Transverse colon (tissue), 4 donors: ENCODE measurements at regions not wholly inside any gene's neighbourhood (a gene's known extent, or its start where the extent isn't known, plus 50 kb on each side); places are given as distances from the start of the nearest gene placed in this dataset.

Experiments used
- DNase-seq: peaks from one replicate; pipeline ENCODE4 v3.0.0-alpha.2; 2019
- H3K27ac ChIP-seq, 4 donors: fragments of 200-600 bp; sonication (generic); 2 replicates each; pipeline ENCODE4 v1.5.1; 2016 to 2018; ENCODE audit warnings: inconsistent platforms in 4 of 4
- H3K27me3 ChIP-seq: fragments of 200-600 bp; sonication (generic); 2 replicates; pipeline ENCODE4 v1.5.1; 2017; ENCODE audit warnings: inconsistent platforms
- H3K36me3 ChIP-seq, 4 donors: fragments of 200-600 bp; sonication (generic); 2 replicates each; pipeline ENCODE4 v1.5.1; 2017 to 2019; ENCODE audit warnings: inconsistent platforms in 4 of 4
- H3K4me1 ChIP-seq, 4 donors: fragments of 200-600 bp; sonication (generic); 2 replicates each; pipeline ENCODE4 v1.5.1; 2017 to 2020; ENCODE audit warnings: inconsistent platforms in 4 of 4
- H3K4me3 ChIP-seq, 4 donors: fragments of 200-600 bp; sonication (generic); 1 replicate in 1 of 4; 2 replicates in 3 of 4; pipeline versions ENCODE4 v1.5.1 to v1.6.1; 2017 to 2019; ENCODE audit warnings: inconsistent platforms in 4 of 4
- H3K9me3 ChIP-seq, 2 donors: fragments of 200-600 bp; sonication (generic); 2 replicates each; pipeline ENCODE4 v1.5.1; 2017 to 2019; ENCODE audit warnings: inconsistent platforms in 2 of 2
- EP300 ChIP-seq: sonication (generic); formaldehyde crosslinking; IDR thresholded peaks from one replicate; pipeline ENCODE4 v1.6.1; 2017; ENCODE audit warnings: antibody characterized with exemption, low read depth
- POLR2A ChIP-seq: fragments of 450-650 bp; IDR thresholded peaks from one replicate; pipeline ENCODE4 v1.6.1; 2016; ENCODE audit warnings: antibody characterized with exemption, mild to moderate bottlenecking, moderate library complexity
- POLR2AphosphoS5 ChIP-seq, 3 donors: sonication (generic); formaldehyde crosslinking; IDR thresholded peaks; one replicate each; pipeline ENCODE4 v1.6.1; 2016; ENCODE audit warnings: antibody characterized with exemption in 3 of 3
- WGBS, 2 donors: methylation state at CpG; one replicate each; pipeline ENCODE4 v1.1.5; 2018; ENCODE audit warnings: low coverage in 1 of 2; 5-methylcytosine and 5-hydroxymethylcytosine counted together
- in situ Hi-C, 4 donors: fragments of 200-750 bp; cut with MboI; loops; one replicate each; pipeline versions ENCODE4 v1.15.0 to v1.15.1; 2017; ENCODE audit warnings: low sequenced_read_pairs in 3 of 4, low pct_ligation_motif_present in 1 of 4, low pct_unique_long_range_greater_than_20kb in 1 of 4
- intact Hi-C: fragments of 100-400 bp; cut with DNase I; formaldehyde crosslinking; loops from one replicate; pipeline ENCODE4 v1.15.1; 2023; ENCODE audit warnings: low total_unique reads
- TF ChIP-seq, protein P1 (sequence below), 5 experiments: fragments of 200-600 bp in 3 of 5; fragments of 450-650 bp in 2 of 5; sonication (generic) in 3 of 5; IDR thresholded peaks; 1 replicate in 2 of 5; 2 replicates in 3 of 5; pipeline ENCODE4 v1.5.1; 2016 to 2017; ENCODE audit warnings: antibody characterized with exemption in 5 of 5, inconsistent platforms in 3 of 5, mild to moderate bottlenecking in 2 of 5, moderate library complexity in 1 of 5

DNA sequence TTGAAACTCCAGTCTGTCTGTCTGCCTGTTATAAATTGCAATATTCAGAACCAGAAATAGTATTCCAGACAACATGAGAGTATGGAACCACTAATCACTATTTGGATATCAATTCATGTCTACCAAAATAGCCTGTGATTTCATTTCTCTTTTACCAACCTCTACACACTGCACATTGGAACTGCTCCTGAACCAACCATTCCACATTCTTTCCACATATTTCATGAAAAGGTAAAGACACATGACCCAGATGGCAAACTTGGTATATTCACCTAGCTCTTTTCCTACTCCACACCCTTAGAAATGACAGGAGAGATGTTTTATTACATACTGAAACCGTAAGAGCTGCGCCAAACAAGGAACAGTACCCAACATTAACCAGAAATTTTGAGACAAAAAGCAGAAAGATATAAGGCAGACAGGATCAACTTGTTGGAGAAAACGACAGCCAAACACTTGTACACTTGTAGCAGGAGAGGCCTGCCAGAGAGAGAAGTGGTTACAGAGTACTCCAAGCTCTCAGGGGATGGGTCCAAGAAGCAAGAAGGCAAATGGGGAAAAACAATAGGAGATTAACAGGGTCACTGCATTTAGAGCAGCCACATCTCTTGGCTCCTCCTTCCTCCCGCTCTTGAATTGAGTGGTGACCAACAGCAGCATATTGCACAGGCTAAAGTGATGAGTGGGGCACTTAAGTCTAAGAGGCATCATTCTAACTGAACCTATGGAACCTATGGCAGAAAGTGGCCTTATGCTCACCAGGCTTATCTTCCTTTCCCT lies 148.7 kb downstream of the SETD4 start:
- no peak overlapping the region for H3K27ac ChIP-seq
- no peak for DNase-seq
- H3K36me3 ChIP-seq: no peaks in the 10 kb centered on the region
- H3K4me1 ChIP-seq: peaks cover 0 to 4% (median 1%) of the 10 kb centered on the region in 4 donors
- no peak for TF ChIP-seq EP300
- no peak for TF ChIP-seq POLR2A
- TF ChIP-seq POLR2AphosphoS5 (IDR thresholded peaks at IDR 0.05): no peak
- intact Hi-C loops: no loop called here
- peaks cover 5% of the 10 kb centered on the region for H3K27me3 ChIP-seq
- in situ Hi-C loops: no loop called here
- whole genome bisulfite sequencing, 2 donors: 48 to 77% methylated on average over 3 to 4 of the region's 4 CpGs
- H3K4me3 ChIP-seq: no peak overlapping the region
- no peaks in the 10 kb centered on the region for H3K9me3 ChIP-seq

DNA sequence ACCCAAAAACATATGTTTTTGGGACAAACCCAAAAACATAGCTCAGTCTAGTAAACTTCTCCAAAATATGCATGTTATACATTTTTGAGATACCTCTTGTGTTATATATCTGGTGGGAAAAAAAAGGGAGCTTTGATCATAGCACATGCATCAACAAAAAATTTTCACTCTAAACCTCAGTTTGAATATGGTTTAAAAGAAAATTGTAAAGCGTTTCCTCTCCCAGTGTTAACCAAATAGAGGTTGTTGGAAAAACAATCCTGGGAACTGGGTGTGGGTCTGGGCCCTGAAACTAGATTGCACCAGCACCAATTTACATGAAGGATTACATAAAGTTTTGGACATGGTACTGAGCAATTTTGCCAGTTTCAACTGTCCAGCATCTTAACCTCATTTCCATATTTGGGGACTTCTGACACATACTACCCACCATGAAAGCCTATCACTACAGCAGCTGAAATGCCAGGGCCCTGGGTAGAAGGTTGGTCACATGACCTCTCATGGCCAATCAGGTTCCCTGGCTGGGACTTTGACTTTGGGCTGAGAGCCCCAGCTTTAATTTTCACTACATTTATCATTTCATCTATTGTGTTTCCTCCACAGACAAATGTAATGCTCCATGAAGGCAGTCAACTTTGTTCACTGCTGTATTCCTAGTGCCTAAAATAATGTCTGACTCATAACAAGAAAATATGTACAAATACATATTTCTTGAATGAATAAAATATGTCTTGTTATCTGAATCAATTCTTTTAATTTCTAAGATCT lies 150.7 kb downstream of the SETD4 start:
- no peaks in the 10 kb centered on the region for H3K36me3 ChIP-seq
- in situ Hi-C loops: no loop called here
- peaks cover 5% of the 10 kb centered on the region for H3K27me3 ChIP-seq
- H3K9me3 ChIP-seq: no peaks in the 10 kb centered on the region
- no peak for DNase-seq
- H3K4me1 ChIP-seq: no peaks in the 10 kb centered on the region
- TF ChIP-seq POLR2A: no peak
- TF ChIP-seq, protein P1, sequence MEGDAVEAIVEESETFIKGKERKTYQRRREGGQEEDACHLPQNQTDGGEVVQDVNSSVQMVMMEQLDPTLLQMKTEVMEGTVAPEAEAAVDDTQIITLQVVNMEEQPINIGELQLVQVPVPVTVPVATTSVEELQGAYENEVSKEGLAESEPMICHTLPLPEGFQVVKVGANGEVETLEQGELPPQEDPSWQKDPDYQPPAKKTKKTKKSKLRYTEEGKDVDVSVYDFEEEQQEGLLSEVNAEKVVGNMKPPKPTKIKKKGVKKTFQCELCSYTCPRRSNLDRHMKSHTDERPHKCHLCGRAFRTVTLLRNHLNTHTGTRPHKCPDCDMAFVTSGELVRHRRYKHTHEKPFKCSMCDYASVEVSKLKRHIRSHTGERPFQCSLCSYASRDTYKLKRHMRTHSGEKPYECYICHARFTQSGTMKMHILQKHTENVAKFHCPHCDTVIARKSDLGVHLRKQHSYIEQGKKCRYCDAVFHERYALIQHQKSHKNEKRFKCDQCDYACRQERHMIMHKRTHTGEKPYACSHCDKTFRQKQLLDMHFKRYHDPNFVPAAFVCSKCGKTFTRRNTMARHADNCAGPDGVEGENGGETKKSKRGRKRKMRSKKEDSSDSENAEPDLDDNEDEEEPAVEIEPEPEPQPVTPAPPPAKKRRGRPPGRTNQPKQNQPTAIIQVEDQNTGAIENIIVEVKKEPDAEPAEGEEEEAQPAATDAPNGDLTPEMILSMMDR (IDR thresholded peaks at IDR 0.05): no peak
- TF ChIP-seq POLR2AphosphoS5 (IDR thresholded peaks at IDR 0.05): no peak
- no peak for TF ChIP-seq EP300
- H3K4me3 ChIP-seq: no peak overlapping the region
- intact Hi-C loops: no loop called here
- 71 to 83% methylated on average over 1 of the region's 1 CpG for WGBS, 2 donors
- no peak overlapping the region for H3K27ac ChIP-seq

DNA sequence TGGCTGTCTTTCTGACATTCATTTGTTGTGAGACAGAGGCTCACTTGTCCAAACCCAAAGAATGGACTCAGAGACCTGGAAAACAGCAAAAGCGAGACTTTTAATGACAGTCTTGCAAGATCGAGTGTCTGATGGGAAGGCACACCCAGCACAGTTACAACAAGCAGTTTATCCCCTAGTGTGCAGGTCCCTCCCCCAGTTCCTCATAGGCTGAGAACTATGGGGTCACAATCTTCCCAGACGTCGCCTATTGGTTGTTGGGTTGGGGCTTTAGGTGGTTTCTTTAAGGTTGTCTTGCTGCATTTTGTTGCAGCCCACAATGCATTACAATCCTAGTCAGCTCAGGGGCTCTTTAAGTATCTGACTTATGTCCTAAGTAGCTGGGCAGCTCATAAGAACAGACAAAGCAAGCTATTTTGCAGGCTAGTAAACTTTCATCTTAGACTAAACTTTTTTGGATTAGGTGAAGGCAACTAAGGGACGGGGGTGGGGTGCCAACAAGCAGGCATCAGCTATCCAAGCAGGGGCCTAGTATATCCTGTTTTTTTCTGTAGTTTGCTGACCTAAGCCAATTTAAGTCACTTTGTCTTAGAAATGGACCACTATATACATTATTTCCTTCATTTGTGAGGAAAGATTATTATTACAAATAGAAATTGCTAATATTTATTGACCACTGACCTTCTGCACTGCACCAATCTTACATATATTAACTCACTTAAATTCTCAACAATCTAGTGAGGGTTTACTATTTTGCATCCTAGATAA lies 151.8 kb downstream of the SETD4 start:
- TF ChIP-seq POLR2A (no peak), POLR2AphosphoS5 (IDR thresholded peaks at IDR 0.05) (no peak), EP300 (no peak)
- TF ChIP-seq, protein P1 (IDR thresholded peaks at IDR 0.05): no peak
- in situ Hi-C loops: no loop called here
- intact Hi-C loops: no loop called here
- Histone ChIP-seq H3K4me3 (no peak overlapping the region), H3K9me3 (no peaks in the 10 kb centered on the region), H3K36me3 (no peaks in the 10 kb centered on the region), H3K27ac (no peak overlapping the region), H3K27me3 (peaks cover 5% of the 10 kb centered on the region), H3K4me1 (no peaks in the 10 kb centered on the region)
- DNase-seq: no peak
- 91 to 100% methylated on average over 1 to 5 of the region's 5 CpGs for WGBS, 2 donors

- intact Hi-C loops: no loop called here
- H3K36me3 ChIP-seq: no peaks in the 10 kb centered on the region
- no peak for DNase-seq
- no peak overlapping the region for H3K27ac ChIP-seq
- H3K27me3 ChIP-seq: no peaks in the 10 kb centered on the region
- H3K4me3 ChIP-seq: no peak overlapping the region
- in situ Hi-C loops: no loop called here
- TF ChIP-seq POLR2AphosphoS5 (IDR thresholded peaks at IDR 0.05) (no peak), POLR2A (no peak), EP300 (no peak)
- TF ChIP-seq, protein P1 (IDR thresholded peaks at IDR 0.05): no peak
- H3K9me3 ChIP-seq: no peaks in the 10 kb centered on the region
- no peaks in the 10 kb centered on the region for H3K4me1 ChIP-seq
These were observed 153.7 kb downstream of the SETD4 start for GRCh38 chr21:35906586-35906985.
